Ishikawa (cell line): ENCODE measurements at regions not wholly inside any gene's neighbourhood (a gene's known extent, or its start where the extent isn't known, plus 50 kb on each side); places are given as distances from the start of the nearest gene placed in this dataset.
A peak's percentile ranks its signal among the peaks of the same experiment; 100 is the strongest.

Source experiments
- CEBPB ChIP-seq: IDR thresholded peaks from 2 replicates; pipeline ENCODE4 v1.6.1; 2012
- CREB1 ChIP-seq: IDR thresholded peaks from 2 replicates; pipeline ENCODE4 v1.6.1; 2012; ENCODE audit warnings: low read depth
- EGR1 ChIP-seq: IDR thresholded peaks from 2 replicates; pipeline ENCODE4 v1.6.1; 2012
- EP300 ChIP-seq: IDR thresholded peaks from 2 replicates; pipeline ENCODE4 v1.6.1; 2012; ENCODE audit warnings: borderline replicate concordance
- FOXM1 ChIP-seq: IDR thresholded peaks from 2 replicates; pipeline ENCODE4 v1.6.1; 2012; ENCODE audit warnings: low read depth, borderline replicate concordance
- MAX ChIP-seq: IDR thresholded peaks from 2 replicates; pipeline ENCODE4 v1.6.1; 2012
- NFIC ChIP-seq: IDR thresholded peaks from 2 replicates; pipeline ENCODE4 v1.6.1; 2012
- RAD21 ChIP-seq: IDR thresholded peaks from 2 replicates; pipeline ENCODE4 v1.6.1; 2012; ENCODE audit warnings: low read depth
- REST ChIP-seq: IDR thresholded peaks from 2 replicates; pipeline ENCODE4 v1.6.1; 2012; ENCODE audit warnings: low read depth, mild to moderate bottlenecking
- TAF1 ChIP-seq: IDR thresholded peaks from 2 replicates; pipeline ENCODE4 v1.6.1; 2012; ENCODE audit warnings: low read depth, mild to moderate bottlenecking
- TCF12 ChIP-seq: IDR thresholded peaks from 2 replicates; pipeline ENCODE4 v1.6.1; 2012; ENCODE audit warnings: low read depth
- TEAD4 ChIP-seq: IDR thresholded peaks from 2 replicates; pipeline ENCODE4 v1.6.1; 2012
- USF1 ChIP-seq: IDR thresholded peaks from 2 replicates; pipeline ENCODE4 v1.6.1; 2012
- YY1 ChIP-seq: IDR thresholded peaks from 2 replicates; pipeline ENCODE4 v1.6.1; 2012; ENCODE audit warnings: low read depth
- ZBTB7A ChIP-seq: IDR thresholded peaks from 2 replicates; pipeline ENCODE4 v1.6.1; 2012; ENCODE audit warnings: low read depth

GRCh38 chr7:31204071-31204470 is 136.5 kb downstream of the NEUROD6 start:
- TF ChIP-seq REST (no peak), TAF1 (no peak), MAX (no peak), TEAD4 (no peak), CREB1 (no peak)

GRCh38 chr7:31203551-31203950 is 137.0 kb downstream of the NEUROD6 start:
- no peak for TF ChIP-seq YY1
- no peak for TF ChIP-seq TAF1

GRCh38 chr7:31202801-31203200 is 137.7 kb downstream of the NEUROD6 start:
- TF ChIP-seq YY1: no peak
- no peak for TF ChIP-seq RAD21

- 0 out of 2 replicates have a peak, but pooled peaks have one; percentile 5 for TF ChIP-seq TEAD4
- no peak for TF ChIP-seq YY1
- TF ChIP-seq RAD21: peak; percentile 73
Observed at GRCh38 chr7:31192986-31193385, 140.9 kb downstream of the ADCYAP1R1 start.

GRCh38 chr7:31190906-31191305 is 138.8 kb downstream of the ADCYAP1R1 start:
- no peak for TF ChIP-seq TAF1

- TF ChIP-seq USF1 (no peak), CREB1 (no peak), TEAD4 (no peak), CEBPB (no peak), YY1 (no peak), FOXM1 (no peak), EP300 (no peak), TAF1 (no peak), MAX (no peak), NFIC (no peak), EGR1 (no peak), RAD21 (no peak)
Observed at GRCh38 chr7:31186202-31186601, 134.1 kb downstream of the ADCYAP1R1 start.

- no peak for TF ChIP-seq YY1
- no peak for TF ChIP-seq CEBPB
- no peak for TF ChIP-seq EP300
- no peak for TF ChIP-seq TAF1
- TF ChIP-seq RAD21: no peak
- TF ChIP-seq EGR1: no peak
- TF ChIP-seq TCF12: no peak
- no peak for TF ChIP-seq NFIC
- TF ChIP-seq USF1: no peak
- no peak for TF ChIP-seq ZBTB7A
- TF ChIP-seq REST: no peak
- TF ChIP-seq TEAD4: no peak
- TF ChIP-seq MAX: no peak
- no peak for TF ChIP-seq FOXM1
- no peak for TF ChIP-seq CREB1
Observed at GRCh38 chr7:31175672-31176071, 123.6 kb downstream of the ADCYAP1R1 start.

- TF ChIP-seq CEBPB: no peak
- TF ChIP-seq NFIC: no peak
- no peak for TF ChIP-seq FOXM1
- TF ChIP-seq USF1: no peak
- no peak for TF ChIP-seq YY1
- no peak for TF ChIP-seq EGR1
- TF ChIP-seq TEAD4: no peak
- TF ChIP-seq RAD21: no peak
- no peak for TF ChIP-seq TCF12
- TF ChIP-seq EP300: no peak
- TF ChIP-seq MAX: no peak
- no peak for TF ChIP-seq TAF1
- no peak for TF ChIP-seq REST
- TF ChIP-seq ZBTB7A: no peak
- TF ChIP-seq CREB1: no peak
Observed at GRCh38 chr7:31171984-31172383, 119.9 kb downstream of the ADCYAP1R1 start.
